Kidney capillary endothelial cell (primary cell): ENCODE measurements at regions not wholly inside any gene's neighbourhood (a gene's known extent, or its start where the extent isn't known, plus 50 kb on each side); places are given as distances from the start of the nearest gene placed in this dataset.

ENCODE experiments used
- DNase-seq: peaks from one replicate; pipeline ENCODE4 v3.0.0-alpha.2; 2018; ENCODE audit warnings: low spot score

DNA sequence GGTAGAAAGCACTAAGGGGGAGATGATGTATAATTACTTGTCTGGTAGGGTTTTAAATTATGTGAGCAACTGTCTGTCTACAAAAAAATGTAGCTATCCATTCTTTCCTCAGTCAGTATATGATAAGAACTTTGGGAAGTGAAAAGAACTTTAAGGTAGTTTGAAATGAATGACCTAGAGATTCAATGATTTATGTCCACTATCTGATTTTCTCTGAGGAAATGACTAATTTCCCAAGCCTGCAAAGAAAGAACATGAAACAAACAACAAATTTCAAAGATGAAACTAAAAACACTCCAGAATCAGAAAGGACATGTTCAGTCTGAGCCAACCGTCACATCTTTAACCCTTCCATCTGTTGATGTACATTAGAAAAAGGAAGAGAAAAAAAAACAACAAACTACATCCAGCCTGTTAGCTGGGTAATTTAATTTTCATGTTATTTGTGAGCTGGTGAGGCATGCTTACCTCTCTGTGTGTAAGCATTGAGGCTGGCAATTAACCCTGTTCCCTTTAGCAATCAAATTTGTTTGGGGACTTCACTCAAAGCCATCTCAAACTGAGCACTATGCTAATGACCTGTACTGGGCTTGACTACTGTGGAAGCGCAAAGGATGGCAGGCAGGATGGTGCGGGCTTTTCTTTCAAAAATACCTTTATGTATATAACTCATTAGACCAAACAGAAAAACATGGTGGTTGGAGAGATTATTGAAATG is 220.1 kb downstream of the TUSC7 start:
- peak; percentile 52 for DNase-seq

DNA sequence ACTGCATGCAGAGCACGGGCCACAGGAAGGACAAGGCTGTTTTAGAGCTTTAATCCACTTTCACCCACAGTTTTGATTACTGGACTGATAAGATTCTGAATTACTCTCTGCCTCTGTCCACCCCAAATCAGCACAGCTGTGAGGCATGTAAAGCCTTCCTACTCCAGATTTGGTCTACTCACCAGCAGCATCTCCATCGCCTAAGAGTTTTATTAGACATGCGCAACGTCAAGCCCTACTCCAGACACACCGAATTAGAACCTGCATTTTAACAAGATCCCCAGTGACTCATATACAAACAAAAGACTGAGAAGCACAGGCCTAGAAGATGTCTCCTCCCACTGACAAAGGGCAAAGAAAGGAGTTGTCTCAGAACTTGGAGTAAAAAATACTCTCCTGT is 221.2 kb downstream of the TUSC7 start:
- peak; percentile 7 for DNase-seq

DNA sequence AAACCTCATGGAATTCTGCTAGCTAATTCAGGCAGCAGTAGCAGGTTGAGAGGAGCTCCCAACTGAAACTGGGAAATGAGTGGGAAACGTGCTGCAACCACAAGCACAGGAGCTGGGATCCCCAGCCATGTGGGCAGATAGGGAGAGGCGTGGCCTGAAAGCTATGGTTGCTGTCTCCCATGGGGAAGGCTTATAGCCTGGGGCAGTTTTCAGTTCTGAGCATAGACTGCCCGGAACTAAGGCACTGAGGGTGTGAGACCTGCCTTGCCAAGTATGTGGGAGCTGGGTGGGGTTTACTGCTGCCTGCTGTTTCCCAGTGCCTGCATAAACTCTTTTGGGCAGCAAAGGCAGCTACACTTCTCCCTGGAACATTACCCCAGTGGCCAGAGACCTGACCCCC is 229.5 kb downstream of the TUSC7 start:
- DNase-seq, result no peak

DNA sequence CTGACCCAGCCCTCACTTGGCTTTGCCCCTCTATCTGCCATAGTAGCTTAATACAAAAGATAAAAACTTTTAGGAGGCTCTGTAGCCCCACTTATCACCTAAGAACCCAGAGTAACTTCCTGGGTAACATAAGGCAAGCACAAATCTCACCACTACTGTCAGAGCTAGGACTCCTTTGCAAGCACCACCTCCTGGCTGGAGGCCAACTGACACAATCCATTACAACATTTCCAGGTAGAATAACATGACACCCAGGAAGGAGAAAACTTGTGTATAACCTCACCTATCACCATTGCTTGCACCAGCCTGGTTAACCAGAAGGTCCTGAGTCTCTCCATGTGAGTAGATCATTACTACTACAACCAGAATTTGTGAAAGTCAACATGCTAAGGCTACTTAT is 230.0 kb downstream of the TUSC7 start:
- no peak for DNase-seq

DNA sequence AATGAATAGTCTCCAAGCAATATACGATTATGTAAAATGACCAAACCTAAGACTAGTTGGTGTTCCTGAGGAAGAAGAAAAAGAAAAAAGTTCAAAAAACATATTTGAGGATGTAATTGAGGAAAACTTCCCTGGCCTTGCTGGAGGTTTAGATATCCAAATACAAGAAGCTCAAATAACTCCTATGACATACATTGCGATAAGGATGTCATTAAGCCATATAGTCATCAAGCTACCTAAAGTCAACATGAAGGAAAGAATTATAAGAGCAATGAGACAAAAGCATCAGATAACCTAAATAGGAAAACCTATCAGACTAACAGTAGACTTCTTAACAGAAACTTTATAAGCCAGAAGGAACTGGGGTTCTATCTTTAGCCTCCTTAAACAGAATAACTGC is 231.1 kb downstream of the TUSC7 start:
- DNase-seq, result no peak

DNA sequence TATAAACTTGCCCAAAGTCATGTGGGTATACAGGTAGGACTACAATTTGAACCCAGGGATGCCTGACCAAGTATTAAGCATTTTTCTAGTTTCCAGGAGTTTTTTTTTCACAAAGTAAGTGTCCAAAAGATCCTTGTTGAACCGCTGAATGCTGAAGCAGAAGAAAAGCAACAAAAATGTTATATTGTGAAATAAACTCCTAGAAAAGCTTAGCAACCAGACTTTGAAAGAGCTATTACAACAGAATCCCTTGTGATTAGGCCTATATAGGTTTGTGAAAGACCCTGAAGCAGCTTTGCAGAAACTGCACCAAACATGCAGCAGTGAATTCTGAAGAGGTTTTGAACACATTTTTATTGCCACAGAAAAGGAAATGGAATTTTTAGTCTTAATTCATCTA is 236.8 kb downstream of the TUSC7 start:
- DNase-seq, result no peak

DNA sequence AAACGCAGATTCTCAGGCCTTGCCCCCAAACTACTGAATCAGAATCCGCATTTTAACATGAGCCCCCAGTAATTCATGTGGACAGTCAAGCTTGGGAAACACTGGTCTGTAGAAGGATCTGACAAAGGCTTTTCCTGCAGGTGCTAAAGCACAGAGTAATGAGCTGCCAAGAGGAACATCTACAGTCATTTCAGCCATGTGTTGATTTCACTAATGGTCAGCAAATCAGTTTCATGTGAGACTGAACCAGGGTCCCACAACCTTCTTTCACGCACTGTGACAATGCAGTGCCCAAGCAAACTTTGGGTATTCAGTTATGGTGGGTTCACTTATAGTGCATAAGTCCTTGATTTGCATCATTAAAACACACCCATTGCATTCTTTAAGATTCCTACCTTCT is 237.6 kb downstream of the TUSC7 start:
- DNase-seq, result no peak

DNA sequence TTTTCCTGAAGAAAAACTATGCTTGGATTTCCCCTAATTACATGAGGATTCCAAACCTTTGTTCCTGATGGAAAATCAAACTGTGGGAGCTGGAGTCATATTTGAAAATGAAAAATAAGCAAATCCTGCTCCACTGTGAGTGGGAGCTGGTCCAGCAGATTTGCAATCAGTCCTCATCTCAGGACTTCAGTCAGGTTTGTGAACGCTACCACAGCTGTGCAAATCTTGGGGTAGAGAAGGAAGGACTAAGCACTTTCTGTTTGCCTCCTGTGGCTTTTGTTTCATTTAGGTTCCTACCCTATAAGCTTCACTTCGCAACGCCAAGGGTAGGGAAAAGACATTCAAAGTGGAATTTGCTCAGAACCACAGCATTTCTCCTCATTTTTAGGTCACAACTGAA is 238.2 kb downstream of the TUSC7 start:
- DNase-seq, result no peak

DNA sequence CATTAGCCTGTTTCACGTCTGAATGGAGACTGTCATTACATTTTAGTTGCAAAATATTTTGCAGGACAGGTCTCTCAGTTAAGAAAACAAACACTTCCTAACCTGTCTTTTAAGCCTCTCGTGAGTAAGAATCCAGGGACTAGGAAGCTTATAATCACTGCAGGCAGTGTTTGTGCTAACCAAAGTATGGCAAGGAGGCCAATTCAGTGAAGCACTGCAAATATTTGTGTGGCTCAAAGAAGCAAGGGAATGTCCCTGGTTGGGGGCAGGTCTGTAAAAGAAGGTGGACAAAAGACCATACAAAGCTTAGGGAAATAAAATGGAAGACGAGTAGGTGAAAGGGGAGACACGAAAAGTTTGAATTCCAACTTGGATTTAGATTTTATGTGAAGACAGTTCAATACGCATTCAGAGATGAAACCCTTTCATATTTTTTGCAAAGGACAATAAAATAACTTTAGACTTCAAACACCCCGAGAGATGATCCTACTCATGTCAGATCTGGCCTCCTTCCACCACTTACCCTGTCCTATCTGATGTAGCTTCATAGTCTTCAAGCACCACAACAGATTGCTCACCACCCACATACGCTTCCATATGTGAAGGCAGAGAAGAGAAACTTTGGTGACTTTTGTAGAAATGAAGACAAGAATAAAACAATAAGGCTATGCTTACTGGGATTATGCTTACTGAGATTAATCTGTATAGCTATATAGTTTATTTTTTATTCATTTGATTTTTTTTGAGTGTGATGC is 240.9 kb downstream of the TUSC7 start:
- DNase-seq, result no peak

DNA sequence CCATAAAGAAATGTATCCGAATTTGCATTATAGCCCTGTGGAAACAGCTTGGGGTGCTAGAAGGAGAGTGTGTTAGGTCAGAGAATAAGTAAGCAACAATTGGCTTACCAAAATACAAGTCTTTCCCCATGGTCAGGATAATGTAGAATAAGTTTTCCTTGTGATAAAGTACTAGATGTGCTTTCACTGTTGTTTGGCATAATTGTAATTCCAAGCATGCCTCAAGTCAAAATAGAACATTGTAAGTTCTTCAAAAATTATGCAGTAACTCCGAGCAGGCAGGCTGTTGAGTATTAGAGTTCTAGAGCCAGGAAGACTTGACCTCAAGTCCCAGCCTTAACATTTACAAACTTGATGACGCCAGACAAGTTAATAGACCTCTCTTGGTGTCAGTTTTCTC is 242.0 kb downstream of the TUSC7 start:
- no peak for DNase-seq

DNA sequence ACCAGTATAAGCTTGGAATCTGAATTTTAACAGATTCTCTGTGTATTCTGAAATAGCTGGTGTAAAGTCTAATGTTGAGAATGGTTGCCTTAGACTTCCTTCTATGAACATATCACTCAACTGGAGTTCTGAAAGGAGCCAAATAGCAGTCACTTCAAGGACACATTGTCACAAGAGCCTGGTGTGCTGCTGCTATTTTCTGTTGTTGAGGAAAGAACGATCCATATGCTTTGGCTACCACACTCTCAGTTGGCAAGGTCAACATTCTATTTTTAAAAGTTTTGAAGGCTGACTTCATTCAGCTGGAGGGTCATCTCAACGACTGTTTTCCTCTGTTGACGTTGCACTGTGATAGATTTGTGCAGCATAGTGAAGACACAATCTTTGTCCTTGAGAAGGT is 248.7 kb downstream of the TUSC7 start:
- DNase-seq, result no peak

DNA sequence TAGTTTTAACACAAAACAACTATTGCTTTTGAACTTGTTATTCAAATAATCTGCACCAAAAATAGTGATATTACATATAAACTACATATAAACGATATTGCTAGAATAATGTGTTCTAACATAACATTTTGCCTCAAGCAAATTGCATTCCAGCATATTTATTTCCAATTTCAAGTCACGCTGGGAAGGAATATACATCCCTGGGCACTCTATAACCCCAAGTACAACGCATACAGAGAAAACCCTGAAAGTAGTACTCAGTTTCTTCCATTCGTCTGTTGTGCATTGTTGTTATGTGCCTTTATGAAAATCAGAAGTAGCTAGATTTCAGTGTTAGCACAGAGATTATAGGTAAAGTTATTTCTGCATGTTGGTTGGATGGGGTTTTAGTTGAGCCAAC is 251.5 kb downstream of the TUSC7 start:
- DNase-seq, result no peak

DNA sequence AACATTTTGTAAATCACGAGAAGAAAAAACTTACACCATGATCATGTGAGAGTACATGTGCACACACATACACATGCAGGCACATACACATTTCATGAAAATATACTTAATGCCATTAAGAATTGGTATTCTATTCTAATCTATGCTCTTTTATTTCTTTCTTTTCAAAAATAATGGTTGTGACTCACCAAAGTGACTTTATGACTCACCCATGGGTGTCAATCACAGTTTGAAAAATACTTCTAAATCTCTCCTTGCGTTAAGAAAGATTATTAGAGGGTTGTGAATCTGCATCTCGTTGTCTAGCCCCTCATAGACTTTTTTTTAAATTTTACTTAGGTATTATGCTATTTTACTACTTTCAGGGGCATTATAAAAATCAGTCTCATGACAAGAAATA is 254.2 kb downstream of the TUSC7 start:
- DNase-seq, result no peak

DNA sequence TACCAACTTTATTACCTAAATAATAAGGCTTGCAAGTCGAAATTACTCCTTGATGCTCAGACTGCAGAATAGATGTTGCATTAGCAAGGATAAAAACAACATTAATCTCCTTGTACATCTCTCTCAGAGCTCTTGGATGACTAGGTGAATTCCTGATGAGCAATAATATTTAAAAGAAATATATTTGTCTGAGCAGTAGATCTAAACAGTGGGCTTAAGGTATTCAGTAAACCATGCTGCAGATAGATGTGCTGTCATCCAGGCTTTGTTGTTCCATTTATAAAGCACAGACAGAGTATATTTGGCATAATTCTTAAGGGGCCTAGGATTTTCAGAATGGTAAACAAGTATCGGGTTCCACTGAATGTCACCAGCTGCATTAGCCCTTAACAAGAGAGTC is 257.1 kb downstream of the TUSC7 start:
- no peak for DNase-seq

DNA sequence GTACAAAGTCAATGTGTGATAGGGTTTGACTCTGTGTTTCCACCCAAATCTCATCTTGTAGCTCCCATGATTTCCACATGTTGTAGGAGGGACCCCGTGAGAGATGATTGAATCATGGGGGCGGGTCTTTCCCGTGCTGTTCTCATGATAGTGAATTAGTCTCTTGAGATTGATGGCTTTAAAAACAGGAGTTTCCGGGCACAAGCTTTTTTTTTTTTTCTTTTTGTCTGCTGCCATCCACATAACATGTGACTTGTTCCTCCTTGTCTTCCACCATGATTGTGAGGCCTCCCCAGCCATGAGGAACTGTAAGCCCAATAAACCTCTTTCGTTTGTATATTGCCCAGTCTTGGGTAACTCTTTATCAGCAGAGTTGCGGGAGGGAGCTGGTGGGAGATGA is 259.6 kb downstream of the TUSC7 start:
- no peak for DNase-seq

DNA sequence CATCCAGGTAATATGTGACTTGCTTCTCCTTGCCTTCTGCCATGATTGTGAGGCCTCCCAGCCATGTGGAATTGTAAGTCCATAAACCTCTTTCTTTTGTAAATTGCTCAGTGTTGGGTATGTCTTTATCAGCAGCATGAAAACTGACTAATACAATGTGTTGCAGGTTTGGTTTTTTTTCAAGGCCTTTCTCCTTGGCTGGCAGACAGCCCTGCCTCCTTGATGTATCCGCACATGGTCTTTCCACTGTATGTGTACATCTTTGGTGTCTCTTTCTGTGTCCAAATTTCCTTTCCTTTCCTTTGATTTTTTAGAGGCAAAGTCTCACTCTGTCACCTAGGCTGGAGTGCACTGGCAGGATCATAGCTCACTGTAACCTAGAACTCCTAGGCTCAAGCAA is 260.1 kb downstream of the TUSC7 start:
- DNase-seq, result no peak

DNA sequence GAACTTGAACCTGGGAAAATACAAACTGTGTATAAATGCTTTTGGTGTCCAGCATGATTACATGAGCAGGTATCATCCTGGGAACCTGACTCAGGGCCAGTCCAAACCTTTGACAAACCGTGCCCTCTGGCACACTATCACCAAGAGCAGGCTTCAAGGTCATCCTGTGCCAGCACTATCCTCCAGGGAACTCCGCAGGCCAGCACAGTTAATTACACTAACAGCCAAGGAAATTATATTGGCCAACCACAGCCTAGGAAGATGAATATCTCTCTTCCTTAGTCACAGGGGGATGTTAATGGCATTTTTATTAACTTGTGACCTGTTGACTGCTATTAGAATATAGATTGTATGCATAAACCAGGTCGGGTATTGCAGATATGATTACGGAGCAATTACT is 262.0 kb downstream of the TUSC7 start:
- no peak for DNase-seq

DNA sequence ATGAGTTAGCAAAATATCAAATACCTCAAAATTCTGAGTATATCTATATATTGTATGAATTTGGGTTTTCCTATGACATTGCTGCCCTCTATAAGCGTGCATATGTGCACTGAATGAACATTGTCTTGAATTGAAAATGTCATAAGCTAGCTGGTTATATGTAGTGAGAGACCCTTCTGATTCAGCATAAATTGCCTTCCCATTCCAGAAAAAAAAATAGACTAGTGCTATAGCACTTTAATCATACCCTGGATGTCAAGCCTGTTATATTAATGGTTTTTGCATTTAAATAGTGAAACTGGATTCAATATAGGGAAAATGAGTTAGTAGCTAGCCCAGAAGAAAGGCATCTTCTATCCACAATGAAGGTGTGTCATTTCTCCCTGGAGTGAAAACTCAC is 265.1 kb downstream of the TUSC7 start:
- no peak for DNase-seq

DNA sequence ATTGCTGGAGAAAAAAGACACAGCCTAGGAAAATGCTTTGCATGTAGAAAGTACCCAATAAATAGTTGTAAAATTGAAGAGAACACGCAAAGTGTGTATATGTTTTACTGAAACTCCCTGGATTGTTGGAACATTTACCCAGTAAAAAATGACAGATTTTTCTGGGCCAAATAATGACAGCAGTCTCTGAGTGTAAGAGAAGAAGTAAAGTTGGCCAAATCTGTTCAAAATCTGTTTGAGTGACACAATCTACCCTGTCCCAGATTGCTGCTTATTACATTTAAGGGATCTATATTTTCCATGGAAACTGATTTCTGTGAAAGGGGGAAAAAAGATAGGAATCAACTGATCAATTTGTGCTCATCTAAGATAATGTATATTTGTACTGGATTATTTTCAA is 267.9 kb downstream of the TUSC7 start:
- no peak for DNase-seq

DNA sequence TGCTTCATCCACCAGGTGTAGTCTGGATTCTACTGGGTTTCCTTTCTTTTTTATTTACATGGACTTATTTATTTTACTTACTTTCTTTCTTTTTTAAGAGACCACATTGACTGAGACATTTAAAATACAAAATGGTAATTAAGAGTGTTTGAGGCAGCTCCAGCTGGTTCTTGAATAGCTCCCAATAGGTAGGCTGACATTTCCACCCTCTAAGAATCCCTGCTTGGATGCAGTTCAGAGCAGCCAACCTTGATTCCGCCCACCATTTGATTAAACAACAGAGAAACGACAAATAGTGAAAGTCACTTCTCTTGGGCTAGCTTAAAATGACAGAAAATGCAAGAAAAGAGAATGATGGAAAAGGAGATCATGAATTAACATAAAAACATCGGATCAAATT is 270.5 kb downstream of the TUSC7 start:
- DNase-seq, result no peak

DNA sequence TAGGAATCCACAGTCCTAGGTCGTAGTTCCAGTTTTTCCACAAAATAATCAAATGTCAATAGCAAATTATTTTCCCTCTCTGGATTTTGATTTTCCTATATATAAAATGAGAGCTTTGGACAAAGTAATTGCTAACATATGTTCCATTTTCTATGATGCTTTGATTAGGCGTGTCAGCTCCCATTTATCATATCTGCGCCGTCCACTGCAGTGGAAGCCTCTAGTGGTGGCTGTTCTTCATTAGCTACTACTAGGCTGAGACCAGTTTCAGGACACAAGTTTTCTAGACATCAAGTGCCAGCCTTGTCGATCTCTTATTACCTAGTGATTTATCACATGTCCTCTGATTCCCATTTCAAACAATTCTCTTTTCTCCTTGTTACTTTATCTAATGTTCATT is 271.5 kb downstream of the TUSC7 start:
- DNase-seq, result no peak

DNA sequence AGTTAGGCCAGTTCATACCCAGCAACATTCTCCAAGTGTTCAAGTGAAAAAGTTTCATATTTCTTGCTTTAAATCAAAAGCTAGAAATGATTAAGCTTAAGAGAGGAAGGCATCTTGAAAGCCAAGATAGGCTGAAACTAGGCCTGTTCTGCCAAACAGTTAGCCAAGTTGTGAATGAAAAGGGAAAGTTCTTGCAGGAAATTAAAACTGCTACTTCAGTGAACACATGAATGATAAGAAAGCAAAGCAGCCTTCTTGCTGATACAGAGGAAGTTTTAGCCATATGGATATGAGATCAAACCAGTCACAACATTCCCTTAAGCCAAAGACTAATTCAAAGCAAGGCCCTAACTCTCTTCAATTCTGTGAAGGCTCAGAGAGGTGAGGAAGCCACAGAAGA is 274.7 kb downstream of the TUSC7 start:
- no peak for DNase-seq

DNA sequence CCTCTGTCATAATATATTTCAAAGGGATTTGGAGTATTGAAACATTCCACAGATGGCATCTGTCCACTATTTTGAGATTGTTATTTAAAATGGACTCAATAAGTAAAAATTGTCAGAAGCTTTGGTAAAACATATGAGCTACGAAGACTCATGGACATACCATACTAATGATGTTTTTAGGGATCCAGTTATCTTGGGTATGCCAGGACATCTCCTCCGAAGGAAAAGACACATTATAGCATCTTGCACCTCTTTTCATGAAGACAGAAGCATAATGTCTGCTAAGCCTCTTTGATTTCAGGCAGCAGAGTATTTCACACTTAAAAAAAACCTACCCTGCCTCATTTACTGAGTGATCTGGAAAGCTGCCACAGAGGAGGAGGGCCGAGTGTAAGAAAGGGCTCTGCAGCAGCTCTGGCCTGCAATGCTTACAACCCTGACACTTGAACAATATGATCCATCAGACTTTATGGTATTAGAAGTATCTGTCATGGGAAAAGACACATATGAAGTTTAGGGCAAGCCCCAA is 284.8 kb downstream of the TUSC7 start:
- no peak for DNase-seq

DNA sequence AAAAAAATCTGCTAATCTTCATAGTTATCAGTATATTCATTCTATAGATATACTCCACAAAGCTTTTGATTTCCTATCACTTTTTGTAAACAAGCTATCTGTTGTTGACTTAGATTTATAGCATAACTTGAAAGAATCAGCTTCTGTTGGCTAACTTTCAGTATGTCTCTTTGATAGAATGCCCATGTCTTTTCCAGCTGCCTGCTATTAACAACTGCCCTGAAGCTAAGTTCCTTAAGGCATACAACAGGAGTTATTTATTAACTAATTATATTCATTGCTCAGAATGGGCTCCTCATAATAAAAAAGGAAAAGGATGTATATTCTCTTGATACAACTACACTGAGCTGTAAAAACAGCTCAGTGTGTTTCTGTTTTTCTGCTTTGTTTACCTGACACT is 293.9 kb downstream of the TUSC7 start:
- no peak for DNase-seq
